Keratinocyte (primary cell): ENCODE measurements at regions not wholly inside any gene's neighbourhood (a gene's known extent, or its start where the extent isn't known, plus 50 kb on each side); places are given as distances from the start of the nearest gene placed in this dataset.

Experiments
- EZH2 ChIP-seq: IDR thresholded peaks from one replicate; pipeline ENCODE4 v1.6.1; 2012; ENCODE audit warnings: inconsistent platforms, mild to moderate bottlenecking, low read length, moderate library complexity
- TF ChIP-seq, protein P1 (sequence below), 3 experiments: IDR thresholded peaks in 1 of 3; conservative IDR thresholded peaks in 1 of 3; optimal IDR thresholded peaks in 1 of 3; 2 replicates in 2 of 3; 3 replicates in 1 of 3; pipeline versions ENCODE3 to v1.5.1; 2011; ENCODE audit warnings: low read length in 3 of 3, mild to moderate bottlenecking in 3 of 3, moderate library complexity in 2 of 3, control low read depth in 1 of 3, inconsistent platforms in 1 of 3; ENCODE audit not compliant: insufficient read depth in 2 of 3; ENCODE audit errors: extremely low read depth in 1 of 3

GRCh38 chr7:82625377-82625776 is 181.8 kb upstream of the CACNA2D1 start:
- TF ChIP-seq, protein P1, sequence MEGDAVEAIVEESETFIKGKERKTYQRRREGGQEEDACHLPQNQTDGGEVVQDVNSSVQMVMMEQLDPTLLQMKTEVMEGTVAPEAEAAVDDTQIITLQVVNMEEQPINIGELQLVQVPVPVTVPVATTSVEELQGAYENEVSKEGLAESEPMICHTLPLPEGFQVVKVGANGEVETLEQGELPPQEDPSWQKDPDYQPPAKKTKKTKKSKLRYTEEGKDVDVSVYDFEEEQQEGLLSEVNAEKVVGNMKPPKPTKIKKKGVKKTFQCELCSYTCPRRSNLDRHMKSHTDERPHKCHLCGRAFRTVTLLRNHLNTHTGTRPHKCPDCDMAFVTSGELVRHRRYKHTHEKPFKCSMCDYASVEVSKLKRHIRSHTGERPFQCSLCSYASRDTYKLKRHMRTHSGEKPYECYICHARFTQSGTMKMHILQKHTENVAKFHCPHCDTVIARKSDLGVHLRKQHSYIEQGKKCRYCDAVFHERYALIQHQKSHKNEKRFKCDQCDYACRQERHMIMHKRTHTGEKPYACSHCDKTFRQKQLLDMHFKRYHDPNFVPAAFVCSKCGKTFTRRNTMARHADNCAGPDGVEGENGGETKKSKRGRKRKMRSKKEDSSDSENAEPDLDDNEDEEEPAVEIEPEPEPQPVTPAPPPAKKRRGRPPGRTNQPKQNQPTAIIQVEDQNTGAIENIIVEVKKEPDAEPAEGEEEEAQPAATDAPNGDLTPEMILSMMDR (optimal IDR thresholded peaks at IDR 0.05 in 1 of 3, IDR thresholded peaks at IDR 0.05 in 1 of 3, conservative IDR thresholded peaks at IDR 0.05 in 1 of 3; ENCODE audit: extremely low read depth in 1 of 3, insufficient read depth in 2 of 3, low read length in 3 of 3) = peak in 2 of 3 experiments; percentile 33 to 42
- TF ChIP-seq EZH2 = no peak
